ENCODE measurements at regions not wholly inside any gene's neighbourhood (a gene's known extent, or its start where the extent isn't known, plus 50 kb on each side); places are given as distances from the start of the nearest gene placed in this dataset.

- H3K4me3 Mint-ChIP-seq = no peak overlapping the region
- CTCF ChIA-PET = no interaction called here
These were observed 332.5 kb upstream of the SORCS1 start for GRCh38 chr10:107497024-107497423.

GRCh38 chr10:107496594-107496993 lies 332.1 kb upstream of the SORCS1 start:
- Mint-ChIP-seq H3K4me3 (no peak overlapping the region), H3K36me3 (ENCODE audit: low read depth) (no peaks in the 10 kb centered on the region), H3K9me3 (ENCODE audit: insufficient read depth) (peaks cover 4% of the 10 kb centered on the region), H3K4me1 (ENCODE audit: low read depth) (no peaks in the 10 kb centered on the region), H3K27ac (no peak overlapping the region), H3K27me3 (ENCODE audit: low read depth) (no peaks in the 10 kb centered on the region)
- no peak for ATAC-seq
- POLR2A ChIA-PET = no interaction called here
- CTCF ChIA-PET = no interaction called here
- no peak for DNase-seq

More at GRCh38 chr10:107497024-107497423, 332.5 kb upstream of the SORCS1 start:
- no peak overlapping the region for H3K27ac Mint-ChIP-seq
- no peak for DNase-seq
- peaks cover 4% of the 10 kb centered on the region for H3K9me3 Mint-ChIP-seq (ENCODE audit: insufficient read depth)
- H3K4me1 Mint-ChIP-seq (ENCODE audit: low read depth) = no peaks in the 10 kb centered on the region
- no peaks in the 10 kb centered on the region for H3K36me3 Mint-ChIP-seq (ENCODE audit: low read depth)
- no peaks in the 10 kb centered on the region for H3K27me3 Mint-ChIP-seq (ENCODE audit: low read depth)
- POLR2A ChIA-PET = no interaction called here
- no peak for ATAC-seq

- Mint-ChIP-seq H3K27ac (no peak overlapping the region), H3K9me3 (ENCODE audit: insufficient read depth) (peaks cover 4% of the 10 kb centered on the region), H3K36me3 (ENCODE audit: low read depth) (no peaks in the 10 kb centered on the region), H3K27me3 (ENCODE audit: low read depth) (no peaks in the 10 kb centered on the region), H3K4me3 (no peak overlapping the region), H3K4me1 (ENCODE audit: low read depth) (no peaks in the 10 kb centered on the region)
- DNase-seq (no peak), ATAC-seq (no peak)
- POLR2A ChIA-PET = no interaction called here
- CTCF ChIA-PET = no interaction called here
These were observed 327.9 kb upstream of the SORCS1 start for GRCh38 chr10:107492389-107492788.

- Mint-ChIP-seq H3K36me3 (ENCODE audit: low read depth) (no peaks in the 10 kb centered on the region), H3K4me1 (ENCODE audit: low read depth) (no peaks in the 10 kb centered on the region), H3K27me3 (ENCODE audit: low read depth) (no peaks in the 10 kb centered on the region), H3K27ac (no peak overlapping the region), H3K4me3 (no peak overlapping the region), H3K9me3 (ENCODE audit: insufficient read depth) (peaks cover 9% of the 10 kb centered on the region)
- no peak for DNase-seq
- ChIA-PET POLR2A (no interaction called here), CTCF (no interaction called here)
- ATAC-seq = no peak
These were observed 325.9 kb upstream of the SORCS1 start for GRCh38 chr10:107490389-107490788.

GRCh38 chr10:107487284-107487683 lies 322.8 kb upstream of the SORCS1 start:
- DNase-seq (no peak), ATAC-seq (no peak)
- H3K4me3 Mint-ChIP-seq = no peak overlapping the region
- H3K27ac Mint-ChIP-seq = no peak overlapping the region
- CTCF ChIA-PET = no interaction called here
- H3K36me3 Mint-ChIP-seq (ENCODE audit: low read depth) = no peaks in the 10 kb centered on the region
- no peaks in the 10 kb centered on the region for H3K27me3 Mint-ChIP-seq (ENCODE audit: low read depth)
- H3K9me3 Mint-ChIP-seq (ENCODE audit: insufficient read depth) = peaks cover 15% of the 10 kb centered on the region
- POLR2A ChIA-PET = no interaction called here
- H3K4me1 Mint-ChIP-seq (ENCODE audit: low read depth) = no peaks in the 10 kb centered on the region

- no peaks in the 10 kb centered on the region for H3K4me1 Mint-ChIP-seq (ENCODE audit: low read depth)
These were observed 320.5 kb upstream of the SORCS1 start for GRCh38 chr10:107485019-107485418.

GRCh38 chr10:107481881-107482280 lies 317.4 kb upstream of the SORCS1 start:
- no peak overlapping the region for H3K27ac Mint-ChIP-seq
- H3K36me3 Mint-ChIP-seq (ENCODE audit: low read depth) = no peaks in the 10 kb centered on the region
- CTCF ChIA-PET = no interaction called here
- H3K27me3 Mint-ChIP-seq (ENCODE audit: low read depth) = no peaks in the 10 kb centered on the region
- no peak for DNase-seq
- POLR2A ChIA-PET = no interaction called here
- no peak for ATAC-seq
- H3K4me1 Mint-ChIP-seq (ENCODE audit: low read depth) = no peaks in the 10 kb centered on the region
- H3K4me3 Mint-ChIP-seq = no peak overlapping the region
- peaks cover 15% of the 10 kb centered on the region for H3K9me3 Mint-ChIP-seq (ENCODE audit: insufficient read depth)

More at GRCh38 chr10:107485019-107485418, 320.5 kb upstream of the SORCS1 start:
- Mint-ChIP-seq H3K4me3 (no peak overlapping the region), H3K9me3 (ENCODE audit: insufficient read depth) (peaks cover 15% of the 10 kb centered on the region), H3K27ac (no peak overlapping the region), H3K36me3 (ENCODE audit: low read depth) (no peaks in the 10 kb centered on the region), H3K27me3 (ENCODE audit: low read depth) (no peaks in the 10 kb centered on the region)
- ATAC-seq = no peak
- ChIA-PET CTCF (no interaction called here), POLR2A (no interaction called here)
- no peak for DNase-seq

- H3K9me3 Mint-ChIP-seq (ENCODE audit: insufficient read depth) = peaks cover 13% of the 10 kb centered on the region
- POLR2A ChIA-PET = interaction anchor here (0.6 kb wide), 1 partner anchor 770 kb away, joined by 3 read pairs; no protein-coding TSS in a partner anchor
- DNase-seq = no peak
- no peak for ATAC-seq
- H3K27me3 Mint-ChIP-seq (ENCODE audit: low read depth) = no peaks in the 10 kb centered on the region
- H3K36me3 Mint-ChIP-seq (ENCODE audit: low read depth) = no peaks in the 10 kb centered on the region
- H3K4me1 Mint-ChIP-seq (ENCODE audit: low read depth) = no peaks in the 10 kb centered on the region
- no peak overlapping the region for H3K27ac Mint-ChIP-seq
- H3K4me3 Mint-ChIP-seq = no peak overlapping the region
- CTCF ChIA-PET = no interaction called here
These were observed 316.7 kb upstream of the SORCS1 start for GRCh38 chr10:107481224-107481623.

- Mint-ChIP-seq H3K4me3 (no peak overlapping the region), H3K4me1 (ENCODE audit: low read depth) (no peaks in the 10 kb centered on the region), H3K9me3 (ENCODE audit: insufficient read depth) (peaks cover 10% of the 10 kb centered on the region), H3K27me3 (ENCODE audit: low read depth) (no peaks in the 10 kb centered on the region), H3K27ac (no peak overlapping the region), H3K36me3 (ENCODE audit: low read depth) (no peaks in the 10 kb centered on the region)
- CTCF ChIA-PET = no interaction called here
- DNase-seq (no peak), ATAC-seq (no peak)
- POLR2A ChIA-PET = interaction anchor here (0.6 kb wide), 1 partner anchor 771 kb away, joined by 3 read pairs; no protein-coding TSS in a partner anchor
These were observed 316.3 kb upstream of the SORCS1 start for GRCh38 chr10:107480781-107481180.

- Mint-ChIP-seq H3K9me3 (ENCODE audit: insufficient read depth) (peaks cover 5% of the 10 kb centered on the region), H3K36me3 (ENCODE audit: low read depth) (no peaks in the 10 kb centered on the region), H3K27ac (no peak overlapping the region), H3K4me3 (no peak overlapping the region), H3K27me3 (ENCODE audit: low read depth) (no peaks in the 10 kb centered on the region), H3K4me1 (ENCODE audit: low read depth) (no peaks in the 10 kb centered on the region)
- no peak for DNase-seq
- ChIA-PET CTCF (no interaction called here), POLR2A (no interaction called here)
- ATAC-seq = no peak
These were observed 312.8 kb upstream of the SORCS1 start for GRCh38 chr10:107477266-107477665.

GRCh38 chr10:107476408-107476807 lies 311.9 kb upstream of the SORCS1 start:
- Mint-ChIP-seq H3K4me1 (ENCODE audit: low read depth) (no peaks in the 10 kb centered on the region), H3K27ac (no peak overlapping the region), H3K27me3 (ENCODE audit: low read depth) (no peaks in the 10 kb centered on the region), H3K9me3 (ENCODE audit: insufficient read depth) (peaks cover 5% of the 10 kb centered on the region), H3K36me3 (ENCODE audit: low read depth) (no peaks in the 10 kb centered on the region), H3K4me3 (no peak overlapping the region)
- POLR2A ChIA-PET = no interaction called here
- DNase-seq (no peak), ATAC-seq (no peak)
- CTCF ChIA-PET = no interaction called here

GRCh38 chr10:107474650-107475049 lies 310.1 kb upstream of the SORCS1 start:
- H3K27ac Mint-ChIP-seq = no peak overlapping the region
- DNase-seq = no peak
- ChIA-PET CTCF (no interaction called here), POLR2A (no interaction called here)
- H3K36me3 Mint-ChIP-seq (ENCODE audit: low read depth) = no peaks in the 10 kb centered on the region
- H3K27me3 Mint-ChIP-seq (ENCODE audit: low read depth) = no peaks in the 10 kb centered on the region
- peaks cover 5% of the 10 kb centered on the region for H3K9me3 Mint-ChIP-seq (ENCODE audit: insufficient read depth)
- H3K4me3 Mint-ChIP-seq = no peak overlapping the region
- no peaks in the 10 kb centered on the region for H3K4me1 Mint-ChIP-seq (ENCODE audit: low read depth)
- no peak for ATAC-seq

- CTCF ChIA-PET = no interaction called here
- POLR2A ChIA-PET = no interaction called here
- ATAC-seq (no peak), DNase-seq (no peak)
- Mint-ChIP-seq H3K27ac (no peak overlapping the region), H3K27me3 (ENCODE audit: low read depth) (no peaks in the 10 kb centered on the region), H3K9me3 (ENCODE audit: insufficient read depth) (peaks cover 5% of the 10 kb centered on the region), H3K4me3 (no peak overlapping the region), H3K4me1 (ENCODE audit: low read depth) (no peaks in the 10 kb centered on the region), H3K36me3 (ENCODE audit: low read depth) (no peaks in the 10 kb centered on the region)
These were observed 308.7 kb upstream of the SORCS1 start for GRCh38 chr10:107473225-107473624.

All from activated CD8-positive, alpha-beta T cell treated with anti-CD3 and anti-CD28 coated beads, Interleukin-2, amount 10 ng/mL, durations not matched to agents 7 days and 5 days (primary cell).